ENCODE measurements at regions not wholly inside any gene's neighbourhood (a gene's known extent, or its start where the extent isn't known, plus 50 kb on each side); places are given as distances from the start of the nearest gene placed in this dataset.

DNA sequence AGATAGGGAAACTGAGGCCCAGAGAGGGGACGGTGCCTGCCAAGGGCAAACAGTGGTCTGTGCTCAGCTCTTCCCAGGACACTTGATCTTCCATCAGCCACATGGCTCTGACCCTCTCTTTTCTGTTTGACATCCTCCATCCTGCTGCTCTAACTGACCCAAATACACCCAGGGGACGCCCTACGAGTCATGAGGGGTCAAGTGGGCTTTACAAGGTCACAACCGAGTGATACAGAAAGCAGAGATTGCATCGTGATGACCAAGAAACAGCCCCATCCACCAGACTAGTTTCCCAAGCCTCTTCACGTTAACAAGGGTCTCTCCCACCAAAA, 131.2 kb upstream of the UNC5B start:
- TF ChIP-seq, protein P1, sequence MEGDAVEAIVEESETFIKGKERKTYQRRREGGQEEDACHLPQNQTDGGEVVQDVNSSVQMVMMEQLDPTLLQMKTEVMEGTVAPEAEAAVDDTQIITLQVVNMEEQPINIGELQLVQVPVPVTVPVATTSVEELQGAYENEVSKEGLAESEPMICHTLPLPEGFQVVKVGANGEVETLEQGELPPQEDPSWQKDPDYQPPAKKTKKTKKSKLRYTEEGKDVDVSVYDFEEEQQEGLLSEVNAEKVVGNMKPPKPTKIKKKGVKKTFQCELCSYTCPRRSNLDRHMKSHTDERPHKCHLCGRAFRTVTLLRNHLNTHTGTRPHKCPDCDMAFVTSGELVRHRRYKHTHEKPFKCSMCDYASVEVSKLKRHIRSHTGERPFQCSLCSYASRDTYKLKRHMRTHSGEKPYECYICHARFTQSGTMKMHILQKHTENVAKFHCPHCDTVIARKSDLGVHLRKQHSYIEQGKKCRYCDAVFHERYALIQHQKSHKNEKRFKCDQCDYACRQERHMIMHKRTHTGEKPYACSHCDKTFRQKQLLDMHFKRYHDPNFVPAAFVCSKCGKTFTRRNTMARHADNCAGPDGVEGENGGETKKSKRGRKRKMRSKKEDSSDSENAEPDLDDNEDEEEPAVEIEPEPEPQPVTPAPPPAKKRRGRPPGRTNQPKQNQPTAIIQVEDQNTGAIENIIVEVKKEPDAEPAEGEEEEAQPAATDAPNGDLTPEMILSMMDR (IDR thresholded peaks at IDR 0.05): no peak
- no peak for TF ChIP-seq POLR2A (IDR thresholded peaks at IDR 0.05)

Measured in testis (tissue), 2 donors.